K562 (cell line): ENCODE measurements at regions not wholly inside any gene's neighbourhood (a gene's known extent, or its start where the extent isn't known, plus 50 kb on each side); places are given as distances from the start of the nearest gene placed in this dataset.

Experiments
- ATAC-seq: fragments of 200-7000 bp; cut with Tn5 transposase; 3 replicates; pipeline ENCODE4 v1.9.1; 2020; ENCODE audit warnings: moderate library complexity
- BruUV-seq: library from RNA; stranded (reverse); fragments of 400-500 nt; replicated peaks from 2 replicates; lab custom pipeline; 2021; lab: Mats Ljungman, UMichigan
- CTCF ChIA-PET: fragments of 300-600 bp; formaldehyde crosslinking; extraction: SDS; loops from one replicate; lab custom pipeline; 2021; ENCODE audit warnings: low intra/inter-chr PET ratio; lab: Yijun Ruan, JAX
- POLR2A ChIA-PET: fragments of 300-600, 350-650 bp; sonication (Branson Sonifier 250); formaldehyde crosslinking; extraction: SDS; loops from one replicate; lab custom pipeline; 2021; ENCODE audit warnings: antibody characterized with exemption, inconsistent platforms; lab: Yijun Ruan, JAX
- DNase-seq, 4 experiments: peaks; one replicate each; pipeline versions ENCODE4 v3.0.0 to v3.0.0-alpha.2; 2011 to 2018; ENCODE audit warnings: low spot score in 3 of 4, mixed read lengths in 3 of 4; ENCODE audit errors: extremely low read depth in 1 of 4
- FAIRE-seq: peaks from 2 replicates; lab custom pipeline; 2011; peaks lifted over from hg19 to GRCh38; lab: Jason Lieb, UNC
- H2AFZ ChIP-seq: 2 replicates; pipeline ENCODE4 v1.6.0; 2011; ENCODE audit warnings: low read depth, low read length, control low read depth, inconsistent platforms
- H3K27ac ChIP-seq: fragments of 200-600 bp; 3 replicates; pipeline ENCODE4 v1.8.0; 2011; ENCODE audit warnings: low read depth, mild to moderate bottlenecking, control low read depth, inconsistent platforms, low read length, moderate library complexity, mixed read lengths; ENCODE audit errors: extremely low read depth
- H3K27me3 ChIP-seq, 2 experiments: fragments of 300-600 bp in 1 of 2; 2 replicates in 1 of 2; 3 replicates in 1 of 2; pipeline versions ENCODE4 v1.6.0 to v1.8.0; 2011; ENCODE audit warnings: inconsistent platforms in 2 of 2, low read length in 2 of 2, mild to moderate bottlenecking in 1 of 2, mixed read lengths in 1 of 2, moderate library complexity in 1 of 2; ENCODE audit not compliant: control insufficient read depth in 2 of 2, insufficient read depth in 2 of 2
- H3K36me3 ChIP-seq: fragments of 300-600 bp; 3 replicates; pipeline ENCODE4 v1.8.0; 2011; ENCODE audit warnings: mild to moderate bottlenecking, low read length, inconsistent platforms; ENCODE audit not compliant: control insufficient read depth, insufficient read depth
- H3K4me1 ChIP-seq, 2 experiments: fragments of 200-600 bp in 1 of 2; replicated peaks in 1 of 2; 2 replicates in 1 of 2; 3 replicates in 1 of 2; pipeline versions ENCODE4 v1.5.1 to v1.8.0; 2011; ENCODE audit warnings: inconsistent platforms in 2 of 2, low read length in 2 of 2, mild to moderate bottlenecking in 1 of 2, mixed read lengths in 1 of 2, moderate library complexity in 1 of 2; ENCODE audit not compliant: control insufficient read depth in 2 of 2, insufficient read depth in 2 of 2
- H3K4me2 ChIP-seq: 2 replicates; pipeline ENCODE4 v1.6.1; 2011; ENCODE audit warnings: low read length, control low read depth, inconsistent platforms, mixed read lengths; ENCODE audit not compliant: insufficient read depth
- H3K4me3 ChIP-seq: fragments of 200-600 bp; sonication (generic), shearing (Covaris generic); 2 replicates; pipeline ENCODE4 v1.5.1; 2016; ENCODE audit warnings: control low read depth, inconsistent platforms
- H3K79me2 ChIP-seq: fragments of 200-600 bp; 3 replicates; pipeline ENCODE4 v1.8.0; 2011; ENCODE audit warnings: low read length, inconsistent platforms; ENCODE audit not compliant: control insufficient read depth, insufficient read depth
- H3K9ac ChIP-seq, 2 experiments: 2 replicates each; pipeline versions ENCODE4 v1.6.0 to v1.6.1; 2011; ENCODE audit warnings: low read depth in 2 of 2, low read length in 2 of 2, control low read depth in 1 of 2, inconsistent platforms in 1 of 2, mild to moderate bottlenecking in 1 of 2, mixed read lengths in 1 of 2; ENCODE audit not compliant: insufficient read depth in 1 of 2
- H3K9me1 ChIP-seq: one replicate; pipeline ENCODE4 v1.6.0; 2011; ENCODE audit warnings: inconsistent platforms, mild to moderate bottlenecking, low read length, moderate library complexity; ENCODE audit not compliant: control insufficient read depth, insufficient read depth
- H3K9me3 ChIP-seq: replicated peaks from 2 replicates; pipeline ENCODE4 v1.5.1; 2011; ENCODE audit warnings: low read depth, low read length, inconsistent platforms; ENCODE audit not compliant: control insufficient read depth, insufficient read depth
- H4K20me1 ChIP-seq: replicated peaks from 2 replicates; pipeline ENCODE4 v1.6.1; 2011; ENCODE audit warnings: low read length, inconsistent platforms, mixed read lengths; ENCODE audit not compliant: control insufficient read depth, insufficient read depth
- CEBPZ ChIP-seq: fragments of 150-350 bp; IDR thresholded peaks from 2 replicates; pipeline ENCODE4 v1.6.1; 2014; ENCODE audit warnings: low read depth, mild to moderate bottlenecking, low read length, borderline replicate concordance
- CREBBP ChIP-seq: IDR thresholded peaks from one replicate; pipeline ENCODE4 v1.6.1; 2012; ENCODE audit warnings: low read depth, mild to moderate bottlenecking, control low read depth, inconsistent platforms, low read length
- DNMT1 ChIP-seq: fragments of 450-650 bp; IDR thresholded peaks from 2 replicates; pipeline ENCODE4 v1.6.1; 2016; ENCODE audit warnings: antibody characterized with exemption, mild to moderate bottlenecking
- ERF ChIP-seq: fragments of 450-650 bp; formaldehyde crosslinking; IDR thresholded peaks from 2 replicates; pipeline ENCODE4 v1.4.0; 2020; ENCODE audit warnings: mild to moderate bottlenecking, mixed read lengths
- RERE ChIP-seq: sonication (generic); formaldehyde crosslinking; IDR thresholded peaks from 2 replicates; pipeline ENCODE4 v1.8.0; 2023; ENCODE audit warnings: missing genetic modification reagents, mild to moderate bottlenecking, borderline replicate concordance
- SIX5 ChIP-seq, 2 experiments: IDR thresholded peaks; 2 replicates each; pipeline ENCODE4 v1.6.1; 2011; ENCODE audit warnings: low read length in 2 of 2, borderline replicate concordance in 1 of 2, low read depth in 1 of 2, mild to moderate bottlenecking in 1 of 2, moderate library complexity in 1 of 2; ENCODE audit not compliant: insufficient read depth in 1 of 2
- TAF9B ChIP-seq: fragments of 450-650 bp; IDR thresholded peaks from 2 replicates; pipeline ENCODE4 v1.6.1; 2018; ENCODE audit warnings: mild to moderate bottlenecking; ENCODE audit not compliant: partially characterized antibody
- U2AF1 ChIP-seq: fragments of 200-400 bp; formaldehyde crosslinking; optimal IDR thresholded peaks from 2 replicates; pipeline ENCODE3; 2017; ENCODE audit warnings: mild to moderate bottlenecking, low read depth, low read length, moderate library complexity
- WGBS: fragments of 100-300 bp; shearing (Covaris generic); methylation state at CpG from one replicate; pipeline ENCODE4 v1.1.6; 2016; ENCODE audit warnings: low coverage, mixed read lengths; ENCODE audit not compliant: insufficient coverage; ENCODE audit errors: missing lambda C conversion rate; 5-methylcytosine and 5-hydroxymethylcytosine counted together
- in situ Hi-C: fragments of 300-500 bp; cut with MboI; formaldehyde crosslinking; loops from 4 replicates; pipeline ENCODE4 v1.15.0; 2018; ENCODE audit warnings: inconsistent platforms, mixed read lengths
- intact Hi-C: fragments of 100-400 bp; cut with micrococcal nuclease; formaldehyde crosslinking; loops from 2 replicates; pipeline ENCODE4 v1.14.2; 2022

GRCh38 chr4:164508771-164509170, 245.2 kb upstream of the SMIM31 start:
- WGBS: 0% methylated on average over 1 of the region's 1 CpG
- H3K36me3 ChIP-seq: no peaks in the 10 kb centered on the region
- in situ Hi-C loops (no loop called here), intact Hi-C loops (no loop called here)
- FAIRE-seq (no peak), ATAC-seq (no peak), DNase-seq (no peak)
- no peak overlapping the region for H3K4me3 ChIP-seq
- H3K4me1 ChIP-seq: no peaks in the 10 kb centered on the region
- H2AFZ ChIP-seq: no peak overlapping the region
- ChIA-PET POLR2A (no interaction called here), CTCF (no interaction called here)
- no peaks in the 10 kb centered on the region for H3K79me2 ChIP-seq
- H3K4me2 ChIP-seq: no peak overlapping the region
- H3K27ac ChIP-seq: no peak overlapping the region
- H3K9ac ChIP-seq: no peak overlapping the region
- H3K9me1 ChIP-seq: no peaks in the 10 kb centered on the region
- no peaks in the 10 kb centered on the region; the same call in 1 of the 2 replicates for H3K9me3 ChIP-seq
- no TSS peak for BruUV-seq
- H3K27me3 ChIP-seq: no peaks in the 10 kb centered on the region
- no peaks in the 10 kb centered on the region for H4K20me1 ChIP-seq
- TF ChIP-seq CREBBP (no peak), DNMT1 (no peak), ERF (no peak), RERE (CRISPR knock-in tag) (no peak), U2AF1 (no peak), TAF9B (no peak), CEBPZ (no peak), SIX5 (IDR thresholded peaks at IDR 0.05; ENCODE audit: borderline replicate concordance in 1 of 2, insufficient read depth in 1 of 2, low read depth in 1 of 2, low read length in 2 of 2) (no peak)
